Neutrophil (primary cell): ENCODE measurements at regions not wholly inside any gene's neighbourhood (a gene's known extent, or its start where the extent isn't known, plus 50 kb on each side); places are given as distances from the start of the nearest gene placed in this dataset.

Experiments
- H3K27ac ChIP-seq: fragments of 200-600 bp; sonication (generic); 2 replicates; pipeline ENCODE4 v1.5.1; 2016; ENCODE audit warnings: mild to moderate bottlenecking, moderate library complexity
- H3K27me3 ChIP-seq: fragments of 200-600 bp; sonication (generic); 2 replicates; pipeline ENCODE4 v1.6.0; 2016; ENCODE audit warnings: mild to moderate bottlenecking
- H3K36me3 ChIP-seq: fragments of 200-600 bp; sonication (generic); 2 replicates; pipeline ENCODE4 v1.5.1; 2017
- H3K4me1 ChIP-seq, 2 experiments: fragments of 200-600 bp in 1 of 2; sonication (generic) in 1 of 2; 1 replicate in 1 of 2; 2 replicates in 1 of 2; pipeline versions ENCODE4 v1.5.1 to v1.6.1; 2013 to 2016; ENCODE audit warnings: low read depth in 1 of 2, low read length in 1 of 2, mild to moderate bottlenecking in 1 of 2, moderate library complexity in 1 of 2; ENCODE audit not compliant: control insufficient read depth in 1 of 2, insufficient read depth in 1 of 2
- H3K4me3 ChIP-seq, 2 experiments: fragments of 200-600 bp in 1 of 2; sonication (generic) in 1 of 2; 1 replicate in 1 of 2; 2 replicates in 1 of 2; pipeline ENCODE4 v1.5.1; 2013 to 2016; ENCODE audit warnings: low read depth in 1 of 2, low read length in 1 of 2, mild to moderate bottlenecking in 1 of 2, moderate library complexity in 1 of 2
- H3K9me3 ChIP-seq: fragments of 200-600 bp; sonication (generic); 2 replicates; pipeline ENCODE4 v1.5.1; 2016
- CTCF ChIP-seq: fragments of 200-600 bp; sonication (generic); IDR thresholded peaks from 2 replicates; pipeline ENCODE4 v1.5.1; 2016; ENCODE audit warnings: antibody characterized with exemption

GRCh38 chr16:47880653-47881052, 275.1 kb downstream of the ABCC12 start:
- no peak overlapping the region for H3K27ac ChIP-seq
- H3K27me3 ChIP-seq: peaks cover 4% of the 10 kb centered on the region
- TF ChIP-seq CTCF: no peak
- no peaks in the 10 kb centered on the region for H3K36me3 ChIP-seq
- no peaks in the 10 kb centered on the region for H3K4me1 ChIP-seq
- H3K9me3 ChIP-seq: no peaks in the 10 kb centered on the region
- no peak overlapping the region for H3K4me3 ChIP-seq

- Histone ChIP-seq H3K4me1 (no peaks in the 10 kb centered on the region), H3K27me3 (no peaks in the 10 kb centered on the region), H3K36me3 (no peaks in the 10 kb centered on the region), H3K9me3 (no peaks in the 10 kb centered on the region), H3K27ac (no peak overlapping the region), H3K4me3 (no peak overlapping the region)
- TF ChIP-seq CTCF: no peak
These were observed 278.6 kb downstream of the ABCC12 start for GRCh38 chr16:47877166-47877565.

GRCh38 chr16:47876511-47876910, 279.3 kb downstream of the ABCC12 start:
- no peak overlapping the region for H3K27ac ChIP-seq
- H3K9me3 ChIP-seq: no peaks in the 10 kb centered on the region
- H3K4me1 ChIP-seq: no peaks in the 10 kb centered on the region
- no peak for TF ChIP-seq CTCF
- H3K4me3 ChIP-seq: no peak overlapping the region
- no peaks in the 10 kb centered on the region for H3K36me3 ChIP-seq
- H3K27me3 ChIP-seq: no peaks in the 10 kb centered on the region

- Histone ChIP-seq H3K4me3 (no peak overlapping the region), H3K36me3 (no peaks in the 10 kb centered on the region), H3K27ac (no peak overlapping the region), H3K4me1 (no peaks in the 10 kb centered on the region), H3K27me3 (no peaks in the 10 kb centered on the region), H3K9me3 (no peaks in the 10 kb centered on the region)
- no peak for TF ChIP-seq CTCF
These were observed 282.4 kb downstream of the ABCC12 start for GRCh38 chr16:47873434-47873833.

- Histone ChIP-seq H3K9me3 (no peaks in the 10 kb centered on the region), H3K4me1 (no peaks in the 10 kb centered on the region), H3K27ac (no peak overlapping the region), H3K27me3 (no peaks in the 10 kb centered on the region), H3K4me3 (no peak overlapping the region), H3K36me3 (no peaks in the 10 kb centered on the region)
- TF ChIP-seq CTCF: no peak
These were observed 283.6 kb downstream of the ABCC12 start for GRCh38 chr16:47872225-47872624.

GRCh38 chr16:47866423-47866822, 289.4 kb downstream of the ABCC12 start:
- no peak for TF ChIP-seq CTCF
- H3K4me3 ChIP-seq: no peak overlapping the region

More at GRCh38 chr16:47866423-47866822, 289.4 kb downstream of the ABCC12 start:
- Histone ChIP-seq H3K27me3 (no peaks in the 10 kb centered on the region), H3K4me1 (no peaks in the 10 kb centered on the region), H3K36me3 (no peaks in the 10 kb centered on the region), H3K27ac (no peak overlapping the region), H3K9me3 (no peaks in the 10 kb centered on the region)
